ENCODE measurements at regions not wholly inside any gene's neighbourhood (a gene's known extent, or its start where the extent isn't known, plus 50 kb on each side); places are given as distances from the start of the nearest gene placed in this dataset.

DNA sequence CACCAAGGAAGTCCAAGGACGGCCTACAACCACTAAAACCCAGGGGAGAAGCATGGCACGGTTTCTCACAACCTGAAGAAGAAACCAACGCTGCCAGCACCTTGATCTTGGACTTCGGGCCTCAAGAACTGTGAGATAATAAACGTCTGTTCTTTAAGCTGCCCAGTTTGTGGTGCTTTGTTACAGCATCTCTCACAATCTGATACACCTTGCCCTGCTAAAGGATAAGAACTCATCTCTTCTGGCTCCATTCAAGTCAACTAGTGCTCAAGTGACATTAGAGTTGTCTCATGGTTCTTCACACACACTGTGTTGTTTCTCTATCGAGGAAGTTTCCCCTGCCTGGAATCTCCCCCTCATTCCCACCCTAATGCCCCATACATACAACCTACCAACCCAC lies 314.4 kb upstream of the RUNX1 start:
- FAIRE-seq, result no peak
- Histone ChIP-seq H3K4me2 (ENCODE audit: insufficient read depth, low read length) (no peak overlapping the region), H3K4me1 (ENCODE audit: control insufficient read depth, extremely low read depth, insufficient read depth, low read length) (no peaks in the 10 kb centered on the region), H3K9me3 (replicated peaks; ENCODE audit: control insufficient read depth, insufficient read depth, low read length) (no peaks in the 10 kb centered on the region), H2AFZ (ENCODE audit: low read depth, low read length) (no peak overlapping the region), H3K27me3 (ENCODE audit: control insufficient read depth in 2 of 2, insufficient read depth in 2 of 2, low read length in 2 of 2) (no peaks in the 10 kb centered on the region), H4K20me1 (replicated peaks; ENCODE audit: control insufficient read depth, extremely low read depth, insufficient read depth, low read length) (no peaks in the 10 kb centered on the region), H3K9me1 (replicated peaks; ENCODE audit: control insufficient read depth, extremely low read depth, insufficient read depth, low read length) (no peaks in the 10 kb centered on the region), H3K27ac (ENCODE audit: insufficient read depth, low read depth, low read length) (no peak overlapping the region), H3K79me2 (ENCODE audit: control insufficient read depth, insufficient read depth, low read length) (no peaks in the 10 kb centered on the region), H3K9ac (replicated peaks; ENCODE audit: extremely low read depth, insufficient read depth, low read length) (no peak overlapping the region), H3K36me3 (ENCODE audit: control insufficient read depth in 2 of 2, extremely low read depth in 1 of 2, insufficient read depth in 2 of 2, low read length in 2 of 2) (no peaks in the 10 kb centered on the region), H3K4me3 (replicated peaks in 1 of 3; ENCODE audit: insufficient read depth in 1 of 3, low read depth in 1 of 3, low read length in 3 of 3) (no peak overlapping the region)
- CTCF ChIA-PET, result no interaction called here
- intact Hi-C loops (cut with micrococcal nuclease) (no loop called here), dilution Hi-C loops (cut with MboI; ENCODE audit: extremely low pct_ligation_motif_present, low sequenced_read_pairs) (no loop called here)
- DNase-seq (ENCODE audit: low read depth, low spot score), result no peak
- no peak for TF ChIP-seq POLR2A (IDR thresholded peaks at IDR 0.05; ENCODE audit: low read depth, low read length)
- no peak for TF ChIP-seq POLR2AphosphoS5 (IDR thresholded peaks at IDR 0.05; ENCODE audit: insufficient read depth, low read depth, low read length)
- no peak for TF ChIP-seq JUN (IDR thresholded peaks at IDR 0.05; ENCODE audit: borderline replicate concordance, insufficient read depth, insufficient read length, low read depth)
- TF ChIP-seq, protein P1, sequence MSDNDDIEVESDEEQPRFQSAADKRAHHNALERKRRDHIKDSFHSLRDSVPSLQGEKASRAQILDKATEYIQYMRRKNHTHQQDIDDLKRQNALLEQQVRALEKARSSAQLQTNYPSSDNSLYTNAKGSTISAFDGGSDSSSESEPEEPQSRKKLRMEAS (IDR thresholded peaks at IDR 0.05; ENCODE audit: insufficient read depth, insufficient read length), result no peak
- no peak for TF ChIP-seq MYC (IDR thresholded peaks at IDR 0.05; ENCODE audit: low read depth, low read length)
- no peak for TF ChIP-seq EZH2 (IDR thresholded peaks at IDR 0.05; ENCODE audit: borderline replicate concordance, low read depth, low read length, severe bottlenecking)
- TF ChIP-seq, protein P2, sequence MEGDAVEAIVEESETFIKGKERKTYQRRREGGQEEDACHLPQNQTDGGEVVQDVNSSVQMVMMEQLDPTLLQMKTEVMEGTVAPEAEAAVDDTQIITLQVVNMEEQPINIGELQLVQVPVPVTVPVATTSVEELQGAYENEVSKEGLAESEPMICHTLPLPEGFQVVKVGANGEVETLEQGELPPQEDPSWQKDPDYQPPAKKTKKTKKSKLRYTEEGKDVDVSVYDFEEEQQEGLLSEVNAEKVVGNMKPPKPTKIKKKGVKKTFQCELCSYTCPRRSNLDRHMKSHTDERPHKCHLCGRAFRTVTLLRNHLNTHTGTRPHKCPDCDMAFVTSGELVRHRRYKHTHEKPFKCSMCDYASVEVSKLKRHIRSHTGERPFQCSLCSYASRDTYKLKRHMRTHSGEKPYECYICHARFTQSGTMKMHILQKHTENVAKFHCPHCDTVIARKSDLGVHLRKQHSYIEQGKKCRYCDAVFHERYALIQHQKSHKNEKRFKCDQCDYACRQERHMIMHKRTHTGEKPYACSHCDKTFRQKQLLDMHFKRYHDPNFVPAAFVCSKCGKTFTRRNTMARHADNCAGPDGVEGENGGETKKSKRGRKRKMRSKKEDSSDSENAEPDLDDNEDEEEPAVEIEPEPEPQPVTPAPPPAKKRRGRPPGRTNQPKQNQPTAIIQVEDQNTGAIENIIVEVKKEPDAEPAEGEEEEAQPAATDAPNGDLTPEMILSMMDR (IDR thresholded peaks at IDR 0.05; ENCODE audit: extremely low read depth in 1 of 2, insufficient read depth in 1 of 2, low read depth in 1 of 2, low read length in 2 of 2), result no peak
- TF ChIP-seq GATA2 (IDR thresholded peaks at IDR 0.05; ENCODE audit: insufficient read depth, insufficient read length, low read depth, low read length), result no peak
- no peak for TF ChIP-seq FOS (IDR thresholded peaks at IDR 0.05; ENCODE audit: borderline replicate concordance, insufficient read depth, low read length)
- POLR2A ChIA-PET, result no interaction called here
- BruUV-seq (replicated peaks), result no TSS peak

Data from endothelial cell of umbilical vein (primary cell).